B cell (primary cell): ENCODE measurements at regions not wholly inside any gene's neighbourhood (a gene's known extent, or its start where the extent isn't known, plus 50 kb on each side); places are given as distances from the start of the nearest gene placed in this dataset.
"Not testable (repeated sequence)": the region's sequence is repeated elsewhere in the genome, so short reads cannot be mapped to it uniquely, and the experiment has no call there.

Source experiments
- ATAC-seq: fragments of 200-7000 bp; cut with Tn5 transposase; one replicate; pipeline ENCODE4 v1.10.0; 2021; ENCODE audit warnings: low read depth, mild to moderate bottlenecking, moderate number of reproducible peaks, moderate library complexity
- CTCF ChIA-PET: fragments of 350-600 bp; sonication (Branson Sonifier 250); formaldehyde crosslinking; loops from one replicate; lab custom pipeline; 2021; ENCODE audit warnings: antibody characterized with exemption, inconsistent platforms; lab: Charles Lee
- POLR2A ChIA-PET: fragments of 350-600 bp; sonication (Branson Sonifier 250); formaldehyde crosslinking; loops from one replicate; lab custom pipeline; 2021; ENCODE audit warnings: antibody characterized with exemption; lab: Charles Lee
- DNase-seq: peaks from one replicate; pipeline ENCODE4 v3.0.0; 2013
- H2AFZ ChIP-seq: 2 replicates; pipeline ENCODE4 v1.6.1; 2012; ENCODE audit warnings: mild to moderate bottlenecking, low read depth, low read length; ENCODE audit not compliant: insufficient read depth, poor library complexity, severe bottlenecking
- H3K27ac ChIP-seq, 2 donors: 1 replicate in 1 of 2; 2 replicates in 1 of 2; pipeline ENCODE4 v1.5.1; 2012 to 2013; ENCODE audit warnings: low read length in 2 of 2, mild to moderate bottlenecking in 2 of 2, moderate library complexity in 1 of 2
- H3K27me3 ChIP-seq, 4 experiments: fragments of 200-600 bp in 1 of 4; sonication (generic) in 1 of 4; replicated peaks in 1 of 4; 1 replicate in 2 of 4; 2 replicates in 2 of 4; pipeline versions ENCODE4 v1.6.1 to v1.7.0; 2013 to 2016; ENCODE audit warnings: low read length in 3 of 4, mild to moderate bottlenecking in 2 of 4, mixed read lengths in 1 of 4, moderate library complexity in 1 of 4; ENCODE audit not compliant: insufficient read depth in 4 of 4, control insufficient read depth in 3 of 4; ENCODE audit errors: control extremely low read depth in 1 of 4
- H3K36me3 ChIP-seq, 2 experiments: replicated peaks in 1 of 2; 1 replicate in 1 of 2; 2 replicates in 1 of 2; pipeline versions ENCODE4 v1.6.1 to v1.7.1; 2013; ENCODE audit warnings: low read length in 1 of 2; ENCODE audit not compliant: insufficient read depth in 2 of 2, control insufficient read depth in 1 of 2; ENCODE audit errors: control extremely low read depth in 1 of 2, extremely low read depth in 1 of 2
- H3K4me1 ChIP-seq, 2 donors: fragments of 200-600 bp in 1 of 2; sonication (generic) in 1 of 2; 1 replicate in 1 of 2; 2 replicates in 1 of 2; pipeline versions ENCODE4 v1.5.1 to v1.6.1; 2013 to 2017; ENCODE audit warnings: low read length in 2 of 2; ENCODE audit not compliant: control insufficient read depth in 2 of 2, insufficient read depth in 2 of 2
- H3K4me2 ChIP-seq: replicated peaks from 2 replicates; pipeline ENCODE3; 2012; ENCODE audit warnings: mild to moderate bottlenecking, low read depth, low read length; ENCODE audit not compliant: poor library complexity, severe bottlenecking
- H3K4me3 ChIP-seq, 5 experiments: fragments of 200-600 bp in 1 of 5; sonication (generic) in 1 of 5; 1 replicate in 3 of 5; 2 replicates in 2 of 5; pipeline versions ENCODE4 v1.5.1 to v1.7.0; 2011 to 2016; ENCODE audit warnings: low read length in 4 of 5, mild to moderate bottlenecking in 4 of 5, low read depth in 2 of 5, control low read depth in 1 of 5, moderate library complexity in 1 of 5; ENCODE audit not compliant: insufficient read depth in 1 of 5; ENCODE audit errors: control extremely low read depth in 1 of 5, extremely low read depth in 1 of 5
- H3K79me2 ChIP-seq: fragments of 200-600 bp; sonication (generic); one replicate; pipeline ENCODE4 v1.6.0; 2016; ENCODE audit warnings: low read length; ENCODE audit not compliant: control insufficient read depth, insufficient read depth
- H3K9ac ChIP-seq: fragments of 200-600 bp; sonication (generic); 2 replicates; pipeline ENCODE4 v1.6.1; 2017; ENCODE audit warnings: mild to moderate bottlenecking, low read length, moderate library complexity
- H3K9me3 ChIP-seq, 3 donors: one replicate each; pipeline versions ENCODE4 v1.6.1 to v1.7.1; 2013; ENCODE audit warnings: low read length in 2 of 3; ENCODE audit not compliant: control insufficient read depth in 2 of 3, insufficient read depth in 1 of 3; ENCODE audit errors: control extremely low read depth in 1 of 3
- H4K20me1 ChIP-seq: 2 replicates; pipeline ENCODE4 v1.6.0; 2012; ENCODE audit warnings: mild to moderate bottlenecking, low read length; ENCODE audit not compliant: insufficient read depth, control insufficient read depth, poor library complexity, severe bottlenecking
- H3K27ac Mint-ChIP-seq: one replicate; pipeline ENCODE4 v1.8.0; 2021; ENCODE audit warnings: mixed read lengths
- H3K27me3 Mint-ChIP-seq: one replicate; pipeline ENCODE4 v1.8.0; 2021; ENCODE audit warnings: mixed read lengths
- H3K4me1 Mint-ChIP-seq: one replicate; pipeline ENCODE4 v1.8.0; 2021; ENCODE audit warnings: mixed read lengths
- H3K4me3 Mint-ChIP-seq: one replicate; pipeline ENCODE4 v1.8.0; 2021; ENCODE audit warnings: mixed read lengths
- H3K9me3 Mint-ChIP-seq: one replicate; pipeline ENCODE4 v1.8.0; 2022; ENCODE audit warnings: mixed read lengths; ENCODE audit not compliant: insufficient read depth
- WGBS: methylation state at CpG from one replicate; pipeline ENCODE4 v1.1.5; 2013; ENCODE audit warnings: missing lambda C conversion rate; ENCODE audit not compliant: insufficient coverage; 5-methylcytosine and 5-hydroxymethylcytosine counted together
- intact Hi-C: fragments of 100-400 bp; cut with micrococcal nuclease; formaldehyde crosslinking; loops from one replicate; pipeline ENCODE4 v1.10.0; 2022

DNA sequence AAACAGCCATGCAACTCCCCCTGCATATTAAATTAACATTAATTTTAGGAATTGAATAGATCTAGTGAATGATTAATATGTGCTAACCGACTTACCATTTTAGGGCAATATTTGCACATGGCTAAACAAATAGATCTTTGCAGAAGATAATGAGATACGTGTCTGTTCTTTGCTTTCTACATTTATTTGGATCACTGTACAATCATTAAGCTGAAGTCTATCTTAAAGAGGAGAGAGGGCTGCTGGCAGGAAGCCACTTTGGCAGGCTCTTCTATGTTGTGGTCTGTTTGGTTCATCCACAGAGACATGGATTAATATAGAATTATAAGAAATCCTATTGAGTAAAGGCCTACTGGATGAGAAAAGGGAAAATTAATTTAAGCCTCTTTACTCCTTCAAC, 318.5 kb downstream of the ANKRD30B start:
- CTCF ChIA-PET, H3K4me2 ChIP-seq, ATAC-seq, H3K27ac ChIP-seq, H3K4me1 Mint-ChIP-seq, H3K9me3 ChIP-seq, H2AFZ ChIP-seq, H3K27me3 Mint-ChIP-seq, H3K79me2 ChIP-seq, H3K4me3 Mint-ChIP-seq, H3K4me3 ChIP-seq, H3K36me3 ChIP-seq, H3K9ac ChIP-seq, H3K4me1 ChIP-seq, H3K27ac Mint-ChIP-seq, POLR2A ChIA-PET, DNase-seq, H3K9me3 Mint-ChIP-seq, intact Hi-C loops, H4K20me1 ChIP-seq, H3K27me3 ChIP-seq: not testable (repeated sequence)
- no CpG with 5 or more reads among the region's 2 CpGs for WGBS

- H3K27ac ChIP-seq, H3K27me3 Mint-ChIP-seq, H3K9me3 ChIP-seq, H3K4me1 Mint-ChIP-seq, H2AFZ ChIP-seq, H3K4me1 ChIP-seq, H3K4me2 ChIP-seq, H3K4me3 Mint-ChIP-seq, intact Hi-C loops, POLR2A ChIA-PET, H3K79me2 ChIP-seq, H3K36me3 ChIP-seq, H3K4me3 ChIP-seq, H3K27me3 ChIP-seq, H3K9ac ChIP-seq, H4K20me1 ChIP-seq, H3K27ac Mint-ChIP-seq, CTCF ChIA-PET, DNase-seq, ATAC-seq, H3K9me3 Mint-ChIP-seq: not testable (repeated sequence)
- 89% methylated on average over 1 of the region's 2 CpGs for WGBS
Measured at GRCh38 chr18:15071311-15071710, 323.3 kb downstream of the ANKRD30B start.
